IMR-90 (cell line): ENCODE measurements at regions not wholly inside any gene's neighbourhood (a gene's known extent, or its start where the extent isn't known, plus 50 kb on each side); places are given as distances from the start of the nearest gene placed in this dataset.

Experiments used
- ATAC-seq: fragments of 200-7000 bp; cut with Tn5 transposase; 2 replicates; pipeline ENCODE4 v1.9.1; 2020; ENCODE audit warnings: low read depth, mild to moderate bottlenecking, moderate library complexity
- BruUV-seq: library from RNA; stranded (reverse); fragments of 400-500 nt; replicated peaks from 2 replicates; lab custom pipeline; 2021; lab: Mats Ljungman, UMichigan
- CTCF ChIA-PET: fragments of 300-600 bp; formaldehyde crosslinking; extraction: SDS; loops from one replicate; lab custom pipeline; 2021; ENCODE audit warnings: antibody characterized with exemption; lab: Yijun Ruan, JAX
- POLR2A ChIA-PET: fragments of 300-600 bp; sonication (Branson Sonifier 250); formaldehyde crosslinking; loops from one replicate; lab custom pipeline; 2022; ENCODE audit warnings: antibody characterized with exemption; ENCODE audit not compliant: unreplicated experiment; lab: Charles Lee
- DNase-seq: peaks from one replicate; pipeline ENCODE4 v3.0.0; 2013
- H2AFZ ChIP-seq: replicated peaks from 2 replicates; pipeline ENCODE3; 2013; ENCODE audit warnings: low read length, mild to moderate bottlenecking; ENCODE audit not compliant: poor library complexity
- H2AK5ac ChIP-seq: 2 replicates; pipeline ENCODE4 v1.6.1; 2013; ENCODE audit warnings: low read depth, low read length, inconsistent platforms
- H2AK9ac ChIP-seq: replicated peaks from 2 replicates; pipeline ENCODE3; 2013; ENCODE audit warnings: mild to moderate bottlenecking, low read depth, low read length, moderate library complexity; ENCODE audit not compliant: poor library complexity
- H2BK120ac ChIP-seq: 2 replicates; pipeline ENCODE4 v1.6.1; 2013; ENCODE audit warnings: low read depth, low read length, inconsistent platforms
- H2BK15ac ChIP-seq: 3 replicates; pipeline ENCODE4 v1.6.1; 2013; ENCODE audit warnings: low read depth, low read length, inconsistent platforms
- H2BK20ac ChIP-seq: 2 replicates; pipeline ENCODE4 v1.6.1; 2013; ENCODE audit warnings: low read depth, mild to moderate bottlenecking, inconsistent platforms, low read length, moderate library complexity
- H2BK5ac ChIP-seq: 2 replicates; pipeline ENCODE4 v1.6.1; 2013; ENCODE audit warnings: mild to moderate bottlenecking, low read depth, low read length, inconsistent platforms; ENCODE audit not compliant: poor library complexity, severe bottlenecking
- H3K14ac ChIP-seq: replicated peaks from 2 replicates; pipeline ENCODE4 v1.6.1; 2013; ENCODE audit warnings: low read depth, low read length, inconsistent platforms
- H3K18ac ChIP-seq: 2 replicates; pipeline ENCODE4 v1.6.1; 2013; ENCODE audit warnings: low read depth, low read length, control low read depth
- H3K23ac ChIP-seq: 2 replicates; pipeline ENCODE4 v1.6.1; 2013; ENCODE audit warnings: low read depth, low read length, inconsistent platforms
- H3K27ac ChIP-seq: 2 replicates; pipeline ENCODE4 v1.5.1; 2013; ENCODE audit warnings: mild to moderate bottlenecking, control low read depth, low read length; ENCODE audit not compliant: insufficient read depth
- H3K27me3 ChIP-seq: 2 replicates; pipeline ENCODE4 v1.6.1; 2013; ENCODE audit warnings: low read length; ENCODE audit not compliant: control insufficient read depth, insufficient read depth
- H3K36me3 ChIP-seq: 2 replicates; pipeline ENCODE4 v1.6.1; 2013; ENCODE audit warnings: low read length, mixed read lengths; ENCODE audit not compliant: control insufficient read depth, insufficient read depth
- H3K4ac ChIP-seq: 2 replicates; pipeline ENCODE4 v1.6.1; 2013; ENCODE audit warnings: low read depth, low read length, inconsistent platforms
- H3K4me1 ChIP-seq: 2 replicates; pipeline ENCODE4 v1.6.1; 2013; ENCODE audit warnings: low read length, mixed read lengths; ENCODE audit not compliant: control insufficient read depth, insufficient read depth
- H3K4me2 ChIP-seq: 2 replicates; pipeline ENCODE4 v1.6.1; 2013; ENCODE audit warnings: low read depth, mild to moderate bottlenecking, control low read depth, low read length, moderate library complexity
- H3K4me3 ChIP-seq: 2 replicates; pipeline ENCODE4 v1.5.1; 2013; ENCODE audit warnings: low read depth, mild to moderate bottlenecking, control low read depth, low read length, moderate library complexity; ENCODE audit not compliant: insufficient read depth
- H3K56ac ChIP-seq: 2 replicates; pipeline ENCODE4 v1.6.1; 2013; ENCODE audit warnings: low read length, inconsistent platforms; ENCODE audit not compliant: insufficient read depth; ENCODE audit errors: extremely low read depth
- H3K79me1 ChIP-seq, 2 experiments: 2 replicates each; pipeline ENCODE4 v1.6.1; 2013; ENCODE audit warnings: low read length in 2 of 2, inconsistent platforms in 1 of 2, low read depth in 1 of 2
- H3K9ac ChIP-seq: 2 replicates; pipeline ENCODE4 v1.6.1; 2013; ENCODE audit warnings: low read depth, low read length, control low read depth
- H3K9me1 ChIP-seq: 2 replicates; pipeline ENCODE4 v1.6.1; 2013; ENCODE audit warnings: low read length, inconsistent platforms; ENCODE audit not compliant: insufficient read depth
- H3K9me3 ChIP-seq: 2 replicates; pipeline ENCODE4 v1.6.1; 2013; ENCODE audit warnings: low read length; ENCODE audit not compliant: control insufficient read depth, insufficient read depth
- H4K20me1 ChIP-seq: 2 replicates; pipeline ENCODE4 v1.6.1; 2013; ENCODE audit warnings: low read length, inconsistent platforms; ENCODE audit not compliant: insufficient read depth
- H4K5ac ChIP-seq: 2 replicates; pipeline ENCODE4 v1.6.1; 2013; ENCODE audit warnings: mild to moderate bottlenecking, low read depth, low read length, control low read depth
- H4K8ac ChIP-seq, 2 experiments: 2 replicates each; pipeline ENCODE4 v1.6.1; 2013; ENCODE audit warnings: low read depth in 2 of 2, low read length in 2 of 2, control low read depth in 1 of 2, inconsistent platforms in 1 of 2
- H4K91ac ChIP-seq: 2 replicates; pipeline ENCODE4 v1.6.1; 2013; ENCODE audit warnings: low read depth, low read length, inconsistent platforms; ENCODE audit not compliant: insufficient read depth
- MAFK ChIP-seq: IDR thresholded peaks from 2 replicates; pipeline ENCODE4 v1.6.1; 2012; ENCODE audit warnings: low read depth, low read length, improper control_type of control experiment
- WGBS, 2 experiments: methylation state at CpG; one replicate each; pipeline versions ENCODE4 v1.1.5 to v1.1.7; 2013; ENCODE audit warnings: missing lambda C conversion rate in 2 of 2; ENCODE audit not compliant: insufficient read length in 1 of 2; ENCODE audit errors: extremely low coverage in 2 of 2; 5-methylcytosine and 5-hydroxymethylcytosine counted together
- dilution Hi-C: fragments of 300-500 bp; cut with HindIII; formaldehyde crosslinking; loops from one replicate; pipeline ENCODE4 v1.14.3; 2018; ENCODE audit warnings: low sequenced_read_pairs; ENCODE audit not compliant: unreplicated experiment
- in situ Hi-C: fragments of 300-500 bp; cut with MboI; formaldehyde crosslinking; loops from 3 replicates; pipeline ENCODE4 v1.14.3; 2019; ENCODE audit warnings: low sequenced_read_pairs, inconsistent platforms, mixed read lengths
- intact Hi-C: fragments of 100-400 bp; cut with micrococcal nuclease; formaldehyde crosslinking; loops from 2 replicates; pipeline ENCODE4 v1.10.0; 2022

DNA sequence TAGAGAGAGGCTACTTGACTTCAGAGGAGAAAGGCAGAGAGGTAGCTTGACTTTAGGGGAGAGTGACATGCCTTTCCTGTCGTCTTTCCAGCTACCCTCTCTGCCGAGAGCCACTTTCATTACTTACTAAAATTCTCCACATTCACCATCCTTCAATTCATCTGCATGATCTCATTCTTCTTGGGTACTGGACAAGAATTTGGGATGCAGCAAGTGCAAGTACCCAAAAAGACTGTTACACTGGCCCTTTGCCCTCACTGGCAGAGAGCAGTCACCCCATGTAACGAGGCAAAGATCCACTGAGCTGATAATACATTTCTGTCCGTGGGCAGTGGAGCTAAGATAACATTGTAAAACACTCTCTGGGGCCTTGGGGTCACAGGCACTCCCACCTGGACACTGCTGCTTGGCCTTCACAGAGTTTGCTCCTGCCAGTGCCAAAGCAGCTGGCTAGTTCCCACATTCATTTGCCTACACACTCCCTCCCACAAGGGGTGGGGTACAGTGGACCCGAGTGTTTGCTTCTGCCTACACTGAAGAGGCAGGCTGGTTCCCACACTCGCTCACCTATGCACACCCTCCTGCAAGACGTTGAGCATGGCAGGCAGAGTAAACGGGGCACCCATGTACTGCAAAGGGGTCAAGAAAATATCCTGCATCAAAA, 1276.9 kb upstream of the PCDH9 start:
- Histone ChIP-seq H3K9me3 (peaks cover 13% of the 10 kb centered on the region), H2BK15ac (no peak overlapping the region), H3K23ac (no peak overlapping the region), H2BK120ac (no peak overlapping the region), H4K5ac (no peak overlapping the region), H4K91ac (no peak overlapping the region), H3K14ac (no peak overlapping the region), H4K8ac (no peak overlapping the region), H2AFZ (no peak overlapping the region), H3K4me1 (no peaks in the 10 kb centered on the region), H4K20me1 (no peaks in the 10 kb centered on the region), H3K18ac (no peak overlapping the region), H3K9ac (no peak overlapping the region), H2AK9ac (no peak overlapping the region), H3K4me3 (no peak overlapping the region), H3K9me1 (no peaks in the 10 kb centered on the region), H3K36me3 (no peaks in the 10 kb centered on the region), H3K4ac (no peak overlapping the region), H3K27ac (no peak overlapping the region), H3K56ac (no peak overlapping the region), H3K4me2 (no peak overlapping the region), H2AK5ac (no peak overlapping the region), H2BK5ac (no peak overlapping the region), H3K27me3 (no peaks in the 10 kb centered on the region), H3K79me1 (no peaks in the 10 kb centered on the region), H2BK20ac (no peak overlapping the region)
- in situ Hi-C loops (no loop called here), intact Hi-C loops (no loop called here), dilution Hi-C loops (no loop called here)
- DNase-seq (no peak), ATAC-seq (no peak)
- ChIA-PET CTCF (no interaction called here), POLR2A (no interaction called here)
- no peak for TF ChIP-seq MAFK
- WGBS, 2 experiments: 6% methylated on average over 2 of the region's 8 CpGs; no CpG with 5 or more reads in 1 of the 2 experiments
- no TSS peak for BruUV-seq
